H1 (cell line): ENCODE measurements at regions not wholly inside any gene's neighbourhood (a gene's known extent, or its start where the extent isn't known, plus 50 kb on each side); places are given as distances from the start of the nearest gene placed in this dataset.

ENCODE experiments used
- EP300 ChIP-seq, 2 experiments: IDR thresholded peaks; 1 replicate in 1 of 2; 2 replicates in 1 of 2; pipeline ENCODE4 v1.6.1; 2011 to 2012; ENCODE audit warnings: low read depth in 2 of 2, low read length in 2 of 2, mild to moderate bottlenecking in 2 of 2, borderline replicate concordance in 1 of 2, inconsistent platforms in 1 of 2, moderate library complexity in 1 of 2
- RXRA ChIP-seq: IDR thresholded peaks from 2 replicates; pipeline ENCODE4 v1.6.1; 2011; ENCODE audit warnings: low read depth, mild to moderate bottlenecking, low read length, moderate library complexity; ENCODE audit not compliant: insufficient read depth

DNA sequence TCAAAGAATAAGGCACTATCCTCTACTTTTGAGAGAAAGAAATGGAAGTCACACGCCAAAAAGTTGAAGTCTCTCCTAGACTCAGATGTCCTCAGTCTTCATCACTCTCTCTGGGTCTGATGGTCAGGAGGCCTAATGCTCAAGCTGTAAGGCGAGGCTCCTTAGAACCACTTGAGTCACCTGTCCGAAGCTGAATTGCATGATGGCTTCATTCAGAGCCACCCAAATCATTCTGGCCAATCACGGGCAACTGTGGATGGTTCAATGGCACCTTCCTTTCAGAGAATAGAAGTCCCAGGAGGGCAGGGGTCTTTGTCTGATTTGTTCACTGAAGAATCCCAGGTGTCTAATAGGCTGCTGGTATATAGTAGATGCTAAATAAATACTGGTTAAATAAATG lies 63.9 kb upstream of the SMOX start (continued):
- TF ChIP-seq EP300 (IDR thresholded peaks at IDR 0.05; ENCODE audit: borderline replicate concordance in 1 of 2, low read depth in 2 of 2, low read length in 2 of 2) (no peak), RXRA (no peak)
